ENCODE measurements at regions not wholly inside any gene's neighbourhood (a gene's known extent, or its start where the extent isn't known, plus 50 kb on each side); places are given as distances from the start of the nearest gene placed in this dataset.
"Not testable (repeated sequence)": the region's sequence is repeated elsewhere in the genome, so short reads cannot be mapped to it uniquely, and the experiment has no call there.

- peak in 1 of 2 donors; percentile 22 for DNase-seq
These were observed 196.7 kb upstream of the TPRG1 start for GRCh38 chr3:188974856-188975599.

- no peak for DNase-seq
These were observed 196.0 kb upstream of the TPRG1 start for GRCh38 chr3:188975600-188976314.

GRCh38 chr3:188976407-188976806, 195.4 kb upstream of the TPRG1 start:
- DNase-seq, result no peak

GRCh38 chr3:188978421-188979171, 193.2 kb upstream of the TPRG1 start:
- no peak for DNase-seq

- DNase-seq, result no peak
These were observed 192.5 kb upstream of the TPRG1 start for GRCh38 chr3:188979248-188979647.

- DNase-seq, result no peak
These were observed 192.0 kb upstream of the TPRG1 start for GRCh38 chr3:188979669-188980310.

GRCh38 chr3:188993181-188993580, 178.6 kb upstream of the TPRG1 start:
- DNase-seq, result no peak

- peak; percentile 30 to 38 for DNase-seq
These were observed 170.2 kb upstream of the TPRG1 start for GRCh38 chr3:189001559-189001958.

- no peak for DNase-seq
These were observed 168.4 kb upstream of the TPRG1 start for GRCh38 chr3:189003410-189003809.

- no peak for DNase-seq
These were observed 158.4 kb upstream of the TPRG1 start for GRCh38 chr3:189013224-189013888.

- DNase-seq, result peak; percentile 31 to 54
These were observed 157.2 kb upstream of the TPRG1 start for GRCh38 chr3:189014526-189014925.

GRCh38 chr3:189022576-189023466, 148.9 kb upstream of the TPRG1 start:
- not testable (repeated sequence) for DNase-seq

GRCh38 chr3:189025866-189026265, 145.9 kb upstream of the TPRG1 start:
- DNase-seq, result no peak

GRCh38 chr3:189027626-189028155, 144.1 kb upstream of the TPRG1 start:
- no peak for DNase-seq

GRCh38 chr3:189038773-189039745, 132.7 kb upstream of the TPRG1 start:
- DNase-seq, result peak in 1 of 2 donors; percentile 68

- DNase-seq, result peak; percentile 30 to 35
These were observed 131.0 kb upstream of the TPRG1 start for GRCh38 chr3:189040656-189041335.

- peak in 1 of 2 donors; percentile 18 for DNase-seq
These were observed 130.2 kb upstream of the TPRG1 start for GRCh38 chr3:189041482-189042090.

GRCh38 chr3:189042832-189043231, 128.9 kb upstream of the TPRG1 start:
- DNase-seq, result no peak
